OCI-LY3 (cell line): ENCODE measurements at regions not wholly inside any gene's neighbourhood (a gene's known extent, or its start where the extent isn't known, plus 50 kb on each side); places are given as distances from the start of the nearest gene placed in this dataset.

ENCODE experiments used
- H2AFZ ChIP-seq: fragments of 200-600, 300-600 bp; shearing (Covaris generic); 2 replicates; pipeline ENCODE4 v1.6.0; 2014; ENCODE audit warnings: antibody characterized with exemption, low read depth, low read length
- H3K27ac ChIP-seq: fragments of 200-600, 300-600 bp; sonication (generic); 2 replicates; pipeline ENCODE4 v1.5.1; 2014; ENCODE audit warnings: mild to moderate bottlenecking, low read length, moderate library complexity, mixed read lengths
- H3K27me3 ChIP-seq: fragments of 200-600, 300-600 bp; sonication (generic); 2 replicates; pipeline ENCODE4 v1.6.1; 2014; ENCODE audit warnings: low read depth, low read length, mixed read lengths
- H3K36me3 ChIP-seq: fragments of 200-600, 300-600 bp; sonication (generic); replicated peaks from 2 replicates; pipeline ENCODE3; 2014; ENCODE audit warnings: low read depth, low read length, mixed read lengths
- H3K4me1 ChIP-seq: fragments of 300-600, 200-600 bp; sonication (generic); 2 replicates; pipeline ENCODE4 v1.6.1; 2014; ENCODE audit warnings: low read length, mixed read lengths
- H3K4me2 ChIP-seq: fragments of 200-600, 300-600 bp; sonication (generic); 2 replicates; pipeline ENCODE4 v1.6.1; 2014; ENCODE audit warnings: low read length, mixed read lengths
- H3K4me3 ChIP-seq: fragments of 300-600, 200-600 bp; sonication (generic); 2 replicates; pipeline ENCODE4 v1.5.1; 2014; ENCODE audit warnings: antibody characterized with exemption, mild to moderate bottlenecking, low read length, moderate library complexity
- H3K79me2 ChIP-seq: fragments of 300-600, 200-600 bp; shearing (Covaris generic); 2 replicates; pipeline ENCODE4 v1.6.1; 2014; ENCODE audit warnings: mild to moderate bottlenecking, low read length, mixed read lengths
- H3K9ac ChIP-seq: fragments of 300-600, 200-600 bp; shearing (Covaris generic); 2 replicates; pipeline ENCODE4 v1.6.0; 2014; ENCODE audit warnings: mild to moderate bottlenecking, low read length, moderate library complexity
- H3K9me3 ChIP-seq: fragments of 200-600, 300-600 bp; shearing (Covaris generic); 2 replicates; pipeline ENCODE4 v1.6.1; 2014; ENCODE audit warnings: low read length, mixed read lengths; ENCODE audit not compliant: insufficient read depth
- H4K20me1 ChIP-seq: fragments of 200-600, 300-600 bp; sonication (generic); 2 replicates; pipeline ENCODE4 v1.6.1; 2016; ENCODE audit warnings: low read length, mixed read lengths; ENCODE audit not compliant: insufficient read depth
- CTCF ChIP-seq: fragments of 200-600, 300-600 bp; sonication (generic); IDR thresholded peaks from 2 replicates; pipeline ENCODE4 v1.5.1; 2014; ENCODE audit warnings: antibody characterized with exemption, low read length, low read depth
- EZH2phosphoT487 ChIP-seq: fragments of 200-600 bp; shearing (Covaris generic); IDR thresholded peaks from 2 replicates; pipeline ENCODE4 v1.6.1; 2018; ENCODE audit warnings: antibody characterized with exemption, mixed run types, low read depth

- Histone ChIP-seq H3K9me3 (no peaks in the 10 kb centered on the region), H3K27ac (no peak overlapping the region), H3K9ac (no peak overlapping the region), H3K4me2 (no peak overlapping the region), H3K36me3 (no peaks in the 10 kb centered on the region), H4K20me1 (no peaks in the 10 kb centered on the region), H3K4me3 (no peak overlapping the region), H3K79me2 (no peaks in the 10 kb centered on the region), H3K27me3 (no peaks in the 10 kb centered on the region), H3K4me1 (no peaks in the 10 kb centered on the region), H2AFZ (no peak overlapping the region)
- TF ChIP-seq EZH2phosphoT487 (no peak), CTCF (no peak)
Observed at GRCh38 chr15:46917721-46918252, 799.5 kb upstream of the SEMA6D start.

- no peaks in the 10 kb centered on the region for H4K20me1 ChIP-seq
- no peak overlapping the region for H3K27ac ChIP-seq
- no peak overlapping the region for H3K4me3 ChIP-seq
- no peak overlapping the region for H3K9ac ChIP-seq
- TF ChIP-seq CTCF = no peak
- TF ChIP-seq EZH2phosphoT487 = no peak
- H3K79me2 ChIP-seq = no peaks in the 10 kb centered on the region
- no peaks in the 10 kb centered on the region for H3K9me3 ChIP-seq
- H3K4me1 ChIP-seq = no peaks in the 10 kb centered on the region
- H3K4me2 ChIP-seq = no peak overlapping the region
- H3K36me3 ChIP-seq = no peaks in the 10 kb centered on the region
- no peak overlapping the region for H2AFZ ChIP-seq
- H3K27me3 ChIP-seq = no peaks in the 10 kb centered on the region
Observed at GRCh38 chr15:46918462-46919140, 798.7 kb upstream of the SEMA6D start.

GRCh38 chr15:46921891-46922290 lies 795.4 kb upstream of the SEMA6D start:
- no peaks in the 10 kb centered on the region for H3K27me3 ChIP-seq
- H3K79me2 ChIP-seq = no peaks in the 10 kb centered on the region
- no peaks in the 10 kb centered on the region for H3K4me1 ChIP-seq
- no peak overlapping the region for H3K27ac ChIP-seq
- no peaks in the 10 kb centered on the region for H3K36me3 ChIP-seq
- H3K4me2 ChIP-seq = no peak overlapping the region
- no peaks in the 10 kb centered on the region for H4K20me1 ChIP-seq
- no peaks in the 10 kb centered on the region for H3K9me3 ChIP-seq
- no peak overlapping the region for H3K4me3 ChIP-seq
- H3K9ac ChIP-seq = no peak overlapping the region
- no peak overlapping the region for H2AFZ ChIP-seq
- TF ChIP-seq CTCF (no peak), EZH2phosphoT487 (no peak)

- Histone ChIP-seq H3K27me3 (no peaks in the 10 kb centered on the region), H3K9me3 (no peaks in the 10 kb centered on the region), H3K36me3 (no peaks in the 10 kb centered on the region), H3K4me1 (no peaks in the 10 kb centered on the region), H3K9ac (no peak overlapping the region), H2AFZ (no peak overlapping the region), H4K20me1 (no peaks in the 10 kb centered on the region), H3K4me3 (no peak overlapping the region), H3K4me2 (no peak overlapping the region), H3K27ac (no peak overlapping the region), H3K79me2 (no peaks in the 10 kb centered on the region)
- TF ChIP-seq EZH2phosphoT487 = no peak
- no peak for TF ChIP-seq CTCF
Observed at GRCh38 chr15:46930426-46930825, 786.9 kb upstream of the SEMA6D start.
